Bronchial epithelial cell (primary cell): ENCODE measurements at regions not wholly inside any gene's neighbourhood (a gene's known extent, or its start where the extent isn't known, plus 50 kb on each side); places are given as distances from the start of the nearest gene placed in this dataset.

Source experiments
- DNase-seq: peaks from one replicate; pipeline ENCODE4 v3.0.0-alpha.2; 2010; ENCODE audit warnings: low read depth
- FAIRE-seq: peaks from 2 replicates; lab custom pipeline; 2011; peaks lifted over from hg19 to GRCh38; lab: Jason Lieb, UNC
- H3K27me3 ChIP-seq: 2 replicates; pipeline ENCODE4 v1.5.1; 2011; ENCODE audit warnings: low read length; ENCODE audit not compliant: control insufficient read depth, insufficient read depth
- H3K36me3 ChIP-seq: 2 replicates; pipeline ENCODE4 v1.5.1; 2011; ENCODE audit warnings: low read length; ENCODE audit not compliant: control insufficient read depth, insufficient read depth
- H3K4me3 ChIP-seq: 2 replicates; pipeline ENCODE4 v1.5.1; 2011; ENCODE audit warnings: mild to moderate bottlenecking, low read depth, low read length, control low read depth
- TF ChIP-seq, protein P1 (sequence below): IDR thresholded peaks from 2 replicates; pipeline ENCODE4 v1.5.1; 2011; ENCODE audit warnings: mild to moderate bottlenecking, moderate library complexity, low read length, control low read depth, inconsistent platforms; ENCODE audit not compliant: insufficient read depth, severe bottlenecking

DNA sequence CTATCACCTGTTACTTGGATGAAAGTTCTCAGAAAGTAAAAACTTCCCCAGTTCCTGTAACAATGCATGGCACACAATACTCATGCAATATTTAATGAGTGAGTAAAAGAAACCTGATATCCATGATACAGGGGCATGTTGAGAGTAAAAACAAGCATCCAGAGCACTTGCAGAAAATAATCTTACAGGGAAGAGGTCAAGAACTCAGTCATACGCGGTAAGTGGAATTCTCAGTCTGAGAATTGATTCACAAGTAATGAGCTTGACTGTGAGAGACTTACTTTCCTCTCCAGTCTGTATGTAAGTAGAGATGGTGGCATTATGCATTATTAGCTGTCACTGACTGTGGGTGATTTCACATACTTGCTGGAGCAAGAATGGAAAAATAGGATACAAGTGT, 976.9 kb downstream of the BRINP3 start:
- H3K36me3 ChIP-seq, result no peaks in the 10 kb centered on the region
- DNase-seq (peak; percentile 15), FAIRE-seq (no peak)
- no peak overlapping the region for H3K4me3 ChIP-seq
- H3K27me3 ChIP-seq, result no peaks in the 10 kb centered on the region
- TF ChIP-seq, protein P1, sequence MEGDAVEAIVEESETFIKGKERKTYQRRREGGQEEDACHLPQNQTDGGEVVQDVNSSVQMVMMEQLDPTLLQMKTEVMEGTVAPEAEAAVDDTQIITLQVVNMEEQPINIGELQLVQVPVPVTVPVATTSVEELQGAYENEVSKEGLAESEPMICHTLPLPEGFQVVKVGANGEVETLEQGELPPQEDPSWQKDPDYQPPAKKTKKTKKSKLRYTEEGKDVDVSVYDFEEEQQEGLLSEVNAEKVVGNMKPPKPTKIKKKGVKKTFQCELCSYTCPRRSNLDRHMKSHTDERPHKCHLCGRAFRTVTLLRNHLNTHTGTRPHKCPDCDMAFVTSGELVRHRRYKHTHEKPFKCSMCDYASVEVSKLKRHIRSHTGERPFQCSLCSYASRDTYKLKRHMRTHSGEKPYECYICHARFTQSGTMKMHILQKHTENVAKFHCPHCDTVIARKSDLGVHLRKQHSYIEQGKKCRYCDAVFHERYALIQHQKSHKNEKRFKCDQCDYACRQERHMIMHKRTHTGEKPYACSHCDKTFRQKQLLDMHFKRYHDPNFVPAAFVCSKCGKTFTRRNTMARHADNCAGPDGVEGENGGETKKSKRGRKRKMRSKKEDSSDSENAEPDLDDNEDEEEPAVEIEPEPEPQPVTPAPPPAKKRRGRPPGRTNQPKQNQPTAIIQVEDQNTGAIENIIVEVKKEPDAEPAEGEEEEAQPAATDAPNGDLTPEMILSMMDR, result no peak

DNA sequence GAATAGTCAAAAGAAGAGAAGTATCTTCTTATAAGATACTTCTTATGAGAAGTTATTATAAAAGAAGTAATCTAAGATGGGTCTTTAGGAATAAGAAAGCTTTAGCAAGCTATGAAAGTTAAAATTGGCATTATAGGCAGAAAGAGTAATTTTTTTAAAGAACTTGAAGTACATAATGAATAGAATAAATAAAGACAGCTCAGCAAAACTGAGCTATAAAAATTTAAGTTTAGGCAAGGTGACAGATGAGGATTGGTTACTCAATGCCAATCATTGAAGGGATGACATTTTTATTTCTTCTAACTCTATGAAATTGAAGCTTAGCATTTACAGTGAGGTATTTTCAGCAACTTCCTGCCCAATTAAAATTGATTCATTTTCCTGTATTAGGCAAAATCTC, 966.8 kb downstream of the BRINP3 start:
- no peaks in the 10 kb centered on the region for H3K27me3 ChIP-seq
- H3K4me3 ChIP-seq, result no peak overlapping the region
- no peak for FAIRE-seq
- DNase-seq, result no peak
- H3K36me3 ChIP-seq, result no peaks in the 10 kb centered on the region
- TF ChIP-seq, protein P1, result no peak

DNA sequence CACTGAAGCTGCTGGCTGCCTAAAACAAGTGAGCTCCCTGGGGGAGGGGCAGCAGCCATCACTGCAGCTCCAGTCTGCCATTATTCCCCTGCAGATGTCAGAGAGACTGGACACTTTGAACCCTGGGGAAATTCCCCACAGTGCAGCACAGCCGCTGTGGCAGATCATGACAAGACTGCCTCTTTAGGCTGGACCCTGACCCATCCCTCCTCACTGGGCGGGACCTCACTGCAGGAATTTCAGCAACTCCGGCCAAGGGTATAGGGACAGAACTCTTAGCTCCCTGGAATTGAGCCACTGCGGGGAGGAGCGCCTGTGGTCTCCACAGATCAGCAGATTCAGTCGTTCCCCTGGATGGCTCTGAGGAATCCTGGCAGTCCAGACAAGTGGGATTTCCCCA, 964.6 kb downstream of the BRINP3 start:
- H3K27me3 ChIP-seq, result no peaks in the 10 kb centered on the region
- FAIRE-seq, result no peak
- no peak for DNase-seq
- TF ChIP-seq, protein P1, result no peak
- H3K4me3 ChIP-seq, result no peak overlapping the region
- no peaks in the 10 kb centered on the region for H3K36me3 ChIP-seq

DNA sequence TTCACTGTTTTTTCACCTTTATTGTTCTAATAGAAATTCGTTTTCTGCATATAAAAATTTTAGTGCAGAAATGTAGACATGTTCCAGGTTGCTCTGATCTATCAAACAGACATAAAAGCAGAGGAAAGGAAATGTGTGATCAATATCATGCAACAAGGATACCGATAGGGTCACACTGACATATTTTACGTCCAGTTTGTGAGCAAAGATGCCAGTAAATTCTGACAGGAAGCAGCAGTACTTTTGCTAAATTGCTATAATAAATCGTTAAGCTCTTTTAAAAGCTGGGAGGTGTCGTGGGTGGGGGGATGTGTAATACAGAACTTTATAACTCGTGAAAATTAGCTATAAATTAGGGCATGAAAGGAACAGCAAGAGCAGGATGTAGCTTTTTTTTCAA, 955.2 kb downstream of the BRINP3 start:
- FAIRE-seq, result no peak
- no peaks in the 10 kb centered on the region for H3K27me3 ChIP-seq
- TF ChIP-seq, protein P1, result no peak

DNA sequence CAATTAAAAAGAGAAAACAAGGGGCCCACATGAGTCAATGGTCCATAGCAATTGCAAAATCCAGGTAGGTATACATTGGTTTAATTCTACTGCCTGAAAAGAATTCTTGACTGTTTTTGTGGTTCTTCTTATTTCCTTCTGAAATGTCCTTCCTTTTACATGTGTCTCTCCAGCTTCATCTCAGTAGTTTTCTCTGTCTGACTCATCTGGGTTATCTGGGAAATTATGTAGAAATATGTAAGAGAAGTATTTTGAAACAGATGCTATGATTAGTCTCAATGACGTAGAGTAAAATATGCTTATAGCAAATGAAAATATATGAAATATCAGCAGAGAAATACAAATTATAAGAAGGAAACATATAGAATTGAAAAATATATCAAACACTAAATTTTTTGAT, 953.2 kb downstream of the BRINP3 start:
- H3K36me3 ChIP-seq, result no peaks in the 10 kb centered on the region
- peak; percentile 27 for DNase-seq
- TF ChIP-seq, protein P1, result no peak
- FAIRE-seq, result no peak
- H3K4me3 ChIP-seq, result no peak overlapping the region
- H3K27me3 ChIP-seq, result no peaks in the 10 kb centered on the region

More for the DNA sequence above, 955.2 kb downstream of the BRINP3 start:
- Histone ChIP-seq H3K4me3 (no peak overlapping the region), H3K36me3 (no peaks in the 10 kb centered on the region)
- DNase-seq, result no peak

DNA sequence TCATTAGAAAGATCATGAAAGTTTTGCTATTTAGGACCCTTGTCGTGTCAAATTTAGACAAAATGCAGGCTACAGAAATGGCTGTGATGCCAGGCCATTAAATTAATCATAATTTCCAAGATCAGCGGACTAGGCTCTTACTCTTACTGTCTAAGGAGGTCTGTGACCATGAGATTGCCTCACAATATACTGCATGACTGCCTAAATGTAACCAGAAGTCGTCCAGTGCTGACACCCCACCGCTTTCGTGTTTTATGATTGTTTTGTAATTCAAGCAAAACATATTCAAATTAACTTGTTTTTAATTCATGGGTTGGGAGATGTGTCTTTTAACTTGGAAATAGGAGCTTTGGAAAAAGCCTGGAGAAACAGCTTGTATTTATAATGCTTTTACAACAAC, 947.5 kb downstream of the BRINP3 start:
- H3K4me3 ChIP-seq, result no peak overlapping the region
- H3K27me3 ChIP-seq, result no peaks in the 10 kb centered on the region
- DNase-seq (no peak), FAIRE-seq (no peak)
- TF ChIP-seq, protein P1, result no peak
- no peaks in the 10 kb centered on the region for H3K36me3 ChIP-seq
